Neuron (in vitro differentiated cells): ENCODE measurements at regions not wholly inside any gene's neighbourhood (a gene's known extent, or its start where the extent isn't known, plus 50 kb on each side); places are given as distances from the start of the nearest gene placed in this dataset.

Source experiments
- H2AFZ ChIP-seq: one replicate; pipeline ENCODE4 v1.6.1; 2013; ENCODE audit warnings: low read depth, mild to moderate bottlenecking, inconsistent platforms, low read length, moderate library complexity
- H3K27me3 ChIP-seq: one replicate; pipeline ENCODE4 v1.6.1; 2013; ENCODE audit warnings: low read length; ENCODE audit not compliant: insufficient read depth
- H3K36me3 ChIP-seq: one replicate; pipeline ENCODE4 v1.6.1; 2013; ENCODE audit warnings: low read length; ENCODE audit not compliant: insufficient read depth
- H3K4me1 ChIP-seq: one replicate; pipeline ENCODE4 v1.6.1; 2013; ENCODE audit warnings: low read length; ENCODE audit not compliant: insufficient read depth
- H3K4me3 ChIP-seq: 2 replicates; pipeline ENCODE4 v1.5.1; 2013; ENCODE audit warnings: mild to moderate bottlenecking, low read length, moderate library complexity
- H3K9me3 ChIP-seq: one replicate; pipeline ENCODE4 v1.6.1; 2013; ENCODE audit warnings: low read length

GRCh38 chr11:92482492-92483060 lies 258.0 kb downstream of the FAT3 start:
- Histone ChIP-seq H2AFZ (no peak overlapping the region), H3K9me3 (no peaks in the 10 kb centered on the region), H3K4me1 (peaks cover 23% of the 10 kb centered on the region), H3K4me3 (no peak overlapping the region), H3K27me3 (no peaks in the 10 kb centered on the region), H3K36me3 (peaks cover 4% of the 10 kb centered on the region)

- H3K36me3 ChIP-seq = peaks cover 4% of the 10 kb centered on the region
- H3K9me3 ChIP-seq = no peaks in the 10 kb centered on the region
- H2AFZ ChIP-seq = no peak overlapping the region
- H3K27me3 ChIP-seq = no peaks in the 10 kb centered on the region
- peaks cover 23% of the 10 kb centered on the region for H3K4me1 ChIP-seq
- H3K4me3 ChIP-seq = no peak overlapping the region
Observed at GRCh38 chr11:92484570-92484969, 260.0 kb downstream of the FAT3 start.

DNA sequence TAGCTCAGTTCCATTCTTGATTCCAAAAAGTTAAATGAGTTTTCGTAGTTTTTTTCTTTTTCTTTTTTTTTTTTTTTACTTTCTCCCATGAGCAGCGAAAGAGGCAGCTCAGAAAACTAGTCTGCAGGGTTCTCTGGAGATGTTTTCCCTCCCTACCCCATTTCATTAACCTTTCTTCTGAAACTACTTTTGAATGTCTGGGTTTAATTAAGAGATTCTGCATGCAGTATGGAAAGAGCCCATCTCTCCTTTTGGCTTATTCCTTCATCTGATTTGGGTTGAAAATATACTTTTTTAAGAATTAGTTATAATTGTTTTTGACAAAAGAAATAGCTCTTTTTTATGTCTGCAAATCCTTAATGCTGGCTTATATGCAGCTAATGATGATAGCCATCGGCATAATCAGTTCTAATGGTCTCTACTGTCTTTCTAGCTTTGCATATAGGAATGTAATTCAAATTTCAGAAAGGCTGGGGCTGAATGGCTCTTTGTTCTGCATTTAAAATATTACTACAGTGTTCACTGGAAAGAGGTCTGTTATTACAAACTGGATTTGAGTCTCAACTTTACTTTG lies 265.3 kb downstream of the FAT3 start:
- Histone ChIP-seq H3K4me1 (peaks cover 23% of the 10 kb centered on the region), H3K27me3 (no peaks in the 10 kb centered on the region), H2AFZ (no peak overlapping the region), H3K36me3 (no peaks in the 10 kb centered on the region), H3K9me3 (no peaks in the 10 kb centered on the region), H3K4me3 (no peak overlapping the region)

DNA sequence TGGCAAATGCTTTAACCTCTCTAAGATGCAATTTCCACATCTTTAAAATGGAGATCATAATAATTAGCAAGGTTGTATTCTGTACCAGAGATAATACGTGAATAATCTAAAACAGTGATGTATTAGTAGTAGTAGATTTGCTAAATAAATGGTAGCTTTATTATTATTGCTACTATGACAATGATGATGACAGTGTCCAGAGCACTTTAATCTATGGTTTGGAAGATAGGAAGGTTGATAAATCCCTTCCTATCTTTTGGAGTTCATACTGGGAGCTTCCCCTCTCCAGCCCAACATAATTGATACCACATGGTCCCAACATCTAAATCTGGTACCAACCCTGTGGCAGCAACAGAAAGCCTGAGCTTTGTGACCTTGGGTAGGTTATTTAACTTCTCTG lies 267.8 kb downstream of the FAT3 start:
- Histone ChIP-seq H3K36me3 (no peaks in the 10 kb centered on the region), H2AFZ (no peak overlapping the region), H3K9me3 (no peaks in the 10 kb centered on the region), H3K27me3 (no peaks in the 10 kb centered on the region), H3K4me3 (no peak overlapping the region), H3K4me1 (peaks cover under 1% of the 10 kb centered on the region)

- Histone ChIP-seq H2AFZ (no peak overlapping the region), H3K9me3 (no peaks in the 10 kb centered on the region), H3K36me3 (no peaks in the 10 kb centered on the region), H3K4me1 (no peaks in the 10 kb centered on the region), H3K4me3 (no peak overlapping the region), H3K27me3 (no peaks in the 10 kb centered on the region)
Observed at GRCh38 chr11:92495107-92495793, 270.6 kb downstream of the FAT3 start.

- Histone ChIP-seq H3K27me3 (no peaks in the 10 kb centered on the region), H2AFZ (no peak overlapping the region), H3K4me3 (no peak overlapping the region), H3K4me1 (peaks cover 15% of the 10 kb centered on the region), H3K9me3 (no peaks in the 10 kb centered on the region), H3K36me3 (no peaks in the 10 kb centered on the region)
Observed at GRCh38 chr11:92500453-92500852, 275.8 kb downstream of the FAT3 start.

GRCh38 chr11:92501066-92501739 lies 276.6 kb downstream of the FAT3 start:
- Histone ChIP-seq H3K4me1 (peaks cover 22% of the 10 kb centered on the region), H3K4me3 (no peak overlapping the region), H3K9me3 (no peaks in the 10 kb centered on the region), H3K36me3 (no peaks in the 10 kb centered on the region), H2AFZ (no peak overlapping the region), H3K27me3 (no peaks in the 10 kb centered on the region)

- Histone ChIP-seq H3K4me1 (peaks cover 32% of the 10 kb centered on the region), H2AFZ (no peak overlapping the region), H3K36me3 (no peaks in the 10 kb centered on the region), H3K4me3 (no peak overlapping the region), H3K9me3 (no peaks in the 10 kb centered on the region), H3K27me3 (no peaks in the 10 kb centered on the region)
Observed at GRCh38 chr11:92504004-92504403, 279.4 kb downstream of the FAT3 start.

- peaks cover 32% of the 10 kb centered on the region for H3K4me1 ChIP-seq
- H3K9me3 ChIP-seq = no peaks in the 10 kb centered on the region
- no peak overlapping the region for H3K4me3 ChIP-seq
- H3K36me3 ChIP-seq = no peaks in the 10 kb centered on the region
- no peak overlapping the region for H2AFZ ChIP-seq
- no peaks in the 10 kb centered on the region for H3K27me3 ChIP-seq
Observed at GRCh38 chr11:92504534-92504933, 279.9 kb downstream of the FAT3 start.

DNA sequence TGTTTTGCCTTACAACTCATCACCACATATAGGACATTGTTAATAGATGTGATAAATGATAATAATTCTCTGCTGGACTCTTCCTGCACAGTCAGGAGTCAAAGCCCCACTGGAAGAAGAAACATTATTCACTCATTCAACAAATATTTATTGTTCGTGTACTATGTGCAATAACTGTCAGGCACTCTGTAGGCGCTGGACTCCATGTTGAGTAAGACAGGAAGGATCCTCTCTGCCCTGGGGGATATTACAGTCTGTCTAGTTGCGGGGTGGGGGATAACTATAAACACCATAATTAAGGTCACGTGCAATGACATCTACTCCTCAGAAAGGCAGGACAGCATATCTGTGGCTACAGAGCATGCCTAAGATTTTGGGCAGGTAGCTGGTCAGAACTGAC lies 281.1 kb downstream of the FAT3 start:
- Histone ChIP-seq H3K27me3 (no peaks in the 10 kb centered on the region), H2AFZ (no peak overlapping the region), H3K4me1 (peaks cover 37% of the 10 kb centered on the region), H3K4me3 (no peak overlapping the region), H3K36me3 (no peaks in the 10 kb centered on the region), H3K9me3 (no peaks in the 10 kb centered on the region)

DNA sequence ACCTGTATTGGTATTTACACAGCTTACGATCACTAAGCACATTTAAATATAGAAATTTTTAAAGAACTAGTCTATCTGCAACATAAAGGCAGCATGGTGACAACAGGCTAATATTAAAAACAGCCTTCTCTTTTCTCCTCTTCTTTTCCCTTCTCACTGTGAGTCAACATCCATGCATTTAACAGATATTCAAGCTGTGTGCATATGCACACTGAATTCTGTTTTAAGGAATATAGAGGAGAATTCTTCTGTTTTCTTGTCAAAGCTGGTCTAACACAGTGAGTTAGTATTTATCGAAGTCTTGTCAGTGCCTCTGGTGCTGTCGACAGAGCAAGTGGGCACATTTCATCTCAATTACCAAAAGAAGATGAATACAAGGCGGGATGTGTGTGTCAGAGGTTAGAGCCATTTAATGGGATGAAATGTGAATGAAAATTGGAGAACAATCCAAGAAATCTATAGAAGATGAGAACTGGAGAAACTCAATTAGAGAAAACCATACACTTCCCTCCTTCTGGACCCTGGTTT lies 282.3 kb downstream of the FAT3 start:
- Histone ChIP-seq H2AFZ (no peak overlapping the region), H3K4me1 (peaks cover 41% of the 10 kb centered on the region), H3K27me3 (no peaks in the 10 kb centered on the region), H3K36me3 (no peaks in the 10 kb centered on the region), H3K4me3 (no peak overlapping the region), H3K9me3 (no peaks in the 10 kb centered on the region)

- no peak overlapping the region for H3K4me3 ChIP-seq
- no peak overlapping the region for H2AFZ ChIP-seq
- no peaks in the 10 kb centered on the region for H3K9me3 ChIP-seq
- no peaks in the 10 kb centered on the region for H3K36me3 ChIP-seq
- H3K4me1 ChIP-seq = peaks cover 56% of the 10 kb centered on the region
- H3K27me3 ChIP-seq = no peaks in the 10 kb centered on the region
Observed at GRCh38 chr11:92510591-92510990, 286.0 kb downstream of the FAT3 start.

DNA sequence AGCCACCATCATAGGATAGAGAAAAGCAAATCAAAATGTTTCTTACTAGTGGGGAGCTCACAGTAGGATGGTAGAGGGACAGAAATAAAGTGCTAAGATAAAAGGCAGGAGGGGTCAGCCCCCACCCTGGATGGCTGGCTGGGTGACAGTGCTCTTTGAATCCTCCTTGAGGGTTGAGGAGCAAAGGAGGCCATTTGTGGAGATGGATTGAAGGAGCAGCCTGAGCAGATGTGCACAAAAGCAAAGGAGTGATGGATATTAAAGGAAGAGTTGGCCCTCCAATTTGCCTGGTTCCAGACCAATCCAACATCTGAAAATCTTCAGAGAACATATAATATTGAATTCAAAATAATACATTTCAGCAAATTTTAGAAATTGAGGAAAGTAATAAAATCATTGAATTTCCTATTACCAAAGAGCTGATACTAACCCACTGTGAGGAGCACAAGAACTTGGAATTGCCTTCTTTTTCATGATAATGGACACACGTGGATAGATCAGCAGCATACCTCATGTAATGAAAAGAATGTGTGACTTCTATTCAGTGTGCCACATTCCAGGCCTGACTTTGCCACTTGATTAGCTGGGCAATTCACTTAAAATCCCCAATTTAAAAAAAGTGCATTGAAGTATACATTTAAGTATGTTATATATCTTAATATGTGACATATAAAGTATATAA lies 287.0 kb downstream of the FAT3 start:
- Histone ChIP-seq H3K4me1 (peaks cover 45% of the 10 kb centered on the region), H3K27me3 (no peaks in the 10 kb centered on the region), H3K4me3 (no peak overlapping the region), H3K9me3 (no peaks in the 10 kb centered on the region), H2AFZ (no peak overlapping the region), H3K36me3 (no peaks in the 10 kb centered on the region)
